GM11168 (cell line): ENCODE measurements at regions not wholly inside any gene's neighbourhood (a gene's known extent, or its start where the extent isn't known, plus 50 kb on each side); places are given as distances from the start of the nearest gene placed in this dataset.
"Not testable (repeated sequence)": the region's sequence is repeated elsewhere in the genome, so short reads cannot be mapped to it uniquely, and the experiment has no call there.

ENCODE experiments used
- in situ Hi-C: fragments of 300-500 bp; cut with MboI; formaldehyde crosslinking; loops from one replicate; pipeline ENCODE4 v1.12.0; 2022; ENCODE audit warnings: low sequenced_read_pairs; ENCODE audit not compliant: unreplicated experiment

- in situ Hi-C loops = no loop called here
These were observed 238.7 kb downstream of the ZPLD1 start for GRCh38 chr3:102673271-102674115.

- in situ Hi-C loops = no loop called here
These were observed 239.5 kb downstream of the ZPLD1 start for GRCh38 chr3:102674284-102674683.

GRCh38 chr3:102676424-102676823, 241.6 kb downstream of the ZPLD1 start:
- in situ Hi-C loops = no loop called here

DNA sequence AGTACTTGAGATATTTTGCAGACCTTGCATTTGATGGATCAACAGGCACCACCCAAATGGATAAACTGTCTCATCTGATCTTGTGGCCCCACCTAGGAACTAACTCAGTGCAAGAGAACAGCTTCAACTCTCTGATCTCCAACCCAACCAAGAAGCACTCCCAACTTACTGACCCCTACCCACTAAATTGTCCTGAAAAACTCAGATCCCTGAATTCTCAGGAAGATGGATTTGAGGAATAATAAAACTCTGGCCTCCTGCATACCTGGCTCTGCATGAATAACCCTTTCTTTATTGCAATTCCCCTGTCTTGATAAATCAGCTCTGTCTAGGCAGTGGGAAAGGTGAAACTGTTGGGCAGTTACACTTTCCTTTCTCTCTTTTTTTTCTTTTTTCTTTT, 247.9 kb downstream of the ZPLD1 start:
- in situ Hi-C loops = no loop called here

DNA sequence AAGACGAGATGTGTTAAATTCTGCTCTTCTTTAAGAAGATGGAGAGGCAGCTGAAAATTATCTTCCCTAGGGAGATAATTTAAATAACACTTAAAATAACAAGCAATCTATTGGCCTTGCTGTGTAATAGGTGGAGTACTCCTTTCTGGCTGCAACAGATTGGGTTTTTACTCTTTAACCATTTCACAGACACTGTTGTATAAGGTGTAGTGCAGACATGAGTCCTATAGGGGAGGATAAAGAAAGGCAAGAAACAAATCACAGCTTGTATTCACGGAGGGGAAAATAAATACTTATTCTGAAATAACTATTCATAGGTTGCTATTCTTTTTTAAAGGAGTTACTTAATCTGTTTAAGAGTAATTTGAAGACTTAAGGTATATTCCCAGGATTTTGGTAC, 252.0 kb downstream of the ZPLD1 start:
- in situ Hi-C loops = no loop called here

GRCh38 chr3:102687851-102688555, 253.2 kb downstream of the ZPLD1 start:
- in situ Hi-C loops = no loop called here

DNA sequence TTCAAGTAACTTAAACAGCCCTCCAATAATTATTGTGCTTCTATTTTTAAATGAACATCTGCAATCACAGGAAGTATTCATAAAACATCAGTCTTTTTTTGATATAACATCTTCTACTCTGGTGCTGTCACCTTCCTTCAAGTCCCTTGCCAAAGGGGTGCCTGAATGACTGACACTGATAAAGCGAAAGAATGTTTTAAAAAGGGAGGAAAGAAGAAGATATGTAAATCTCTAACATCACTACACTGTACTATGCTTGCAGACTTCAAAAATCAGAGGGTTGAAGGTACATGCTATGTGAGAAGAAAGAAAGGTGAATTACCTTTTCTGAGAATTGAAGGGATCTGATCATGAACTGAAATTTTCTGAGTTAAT, 253.7 kb downstream of the ZPLD1 start:
- in situ Hi-C loops = no loop called here

DNA sequence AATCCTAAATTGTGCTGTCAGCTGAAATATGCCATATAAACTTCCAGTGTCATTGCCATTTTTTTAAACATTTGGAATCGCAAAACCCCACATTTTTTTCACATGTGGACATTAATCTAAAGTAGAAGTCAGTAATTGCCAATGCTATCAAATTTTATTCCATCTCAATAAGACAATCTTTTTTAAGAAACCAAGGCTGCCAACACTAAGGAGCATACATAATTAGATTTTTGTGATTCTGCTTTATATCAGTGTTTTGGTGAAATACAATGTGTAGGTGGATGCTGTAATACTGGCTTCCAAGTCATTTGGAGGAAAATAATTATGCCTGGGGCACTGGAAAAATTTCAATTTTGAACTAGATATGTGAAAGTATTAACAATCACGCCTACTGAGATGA, 256.7 kb downstream of the ZPLD1 start:
- in situ Hi-C loops = no loop called here

GRCh38 chr3:102699104-102699818, 264.4 kb downstream of the ZPLD1 start:
- in situ Hi-C loops = no loop called here

DNA sequence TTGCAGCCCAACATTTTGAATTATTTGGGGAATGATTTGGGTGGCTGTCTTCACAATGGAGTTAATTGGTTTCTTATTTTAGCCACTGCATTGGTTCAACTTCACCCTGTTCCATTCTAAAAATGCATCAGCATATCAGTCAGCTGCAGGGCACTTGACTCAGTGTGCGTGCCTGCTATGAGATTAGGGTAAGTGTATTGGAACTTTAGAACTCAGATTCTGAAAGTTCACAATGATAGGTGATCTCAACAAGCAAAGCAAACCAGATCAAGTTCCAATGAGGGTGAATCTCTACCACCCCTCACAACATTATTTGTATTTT, 265.0 kb downstream of the ZPLD1 start:
- in situ Hi-C loops = no loop called here

DNA sequence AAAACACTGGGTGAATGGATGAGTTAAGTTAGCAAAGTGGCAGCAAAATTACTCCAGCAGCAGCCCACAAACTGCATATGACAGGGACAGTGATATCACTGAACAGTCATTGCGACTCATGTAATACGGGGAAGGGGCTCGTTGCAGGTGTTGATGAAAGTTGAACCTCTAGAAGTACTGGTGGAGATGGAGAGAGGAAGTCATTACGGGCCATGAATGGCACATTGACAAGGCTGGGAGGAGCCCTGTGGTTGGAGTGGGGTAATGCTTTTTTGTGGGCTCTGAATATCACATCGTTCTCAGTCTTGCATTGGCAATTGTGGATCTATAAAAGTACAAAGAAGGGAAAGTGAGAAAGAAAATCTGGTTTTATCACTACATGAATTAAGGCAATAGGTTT, 278.1 kb downstream of the ZPLD1 start:
- in situ Hi-C loops = no loop called here

- in situ Hi-C loops = no loop called here
These were observed 279.8 kb downstream of the ZPLD1 start for GRCh38 chr3:102714567-102714966.

- in situ Hi-C loops = no loop called here
These were observed 280.3 kb downstream of the ZPLD1 start for GRCh38 chr3:102715030-102715697.

GRCh38 chr3:102718651-102719050, 283.8 kb downstream of the ZPLD1 start:
- in situ Hi-C loops = no loop called here

DNA sequence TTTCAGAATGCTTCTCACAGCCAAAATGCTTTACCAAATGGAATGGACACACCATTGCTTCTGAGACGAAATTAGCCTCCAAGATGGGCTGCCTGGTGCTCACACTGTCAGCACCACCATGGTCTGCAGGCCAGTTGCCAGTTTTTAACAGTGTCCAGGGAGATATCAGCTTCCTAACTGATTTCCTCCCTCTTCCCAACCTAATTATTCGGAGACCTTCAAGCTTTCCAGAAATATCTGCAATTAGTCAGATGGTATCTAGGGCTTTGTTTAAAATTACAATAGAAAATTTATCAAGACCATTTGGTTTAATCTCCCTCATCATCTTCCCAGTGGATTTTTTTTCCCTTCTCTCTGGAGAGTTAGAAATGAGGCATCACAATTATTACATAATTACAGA, 287.5 kb downstream of the ZPLD1 start:
- in situ Hi-C loops = no loop called here

DNA sequence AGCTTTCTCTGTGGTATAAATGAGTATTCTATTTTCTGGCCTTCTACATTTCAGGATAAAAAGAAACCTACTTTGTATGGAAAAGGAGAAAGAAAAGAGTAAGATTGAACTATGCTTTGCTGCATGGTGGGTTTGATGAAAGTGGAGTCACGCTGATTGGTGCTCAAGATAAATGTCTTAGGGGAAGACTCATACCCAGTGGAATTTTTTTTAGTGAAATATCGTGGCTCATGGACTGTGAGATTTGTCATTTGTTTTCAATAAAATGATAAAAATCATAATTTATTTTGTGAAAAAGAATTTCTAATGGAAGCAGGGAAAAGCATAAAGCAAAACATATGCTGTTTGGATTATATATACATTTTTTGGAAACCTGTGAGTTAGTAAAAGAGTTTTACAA, 292.5 kb downstream of the ZPLD1 start:
- in situ Hi-C loops = no loop called here

GRCh38 chr3:102732581-102732980, 297.8 kb downstream of the ZPLD1 start:
- in situ Hi-C loops = not testable (repeated sequence)

DNA sequence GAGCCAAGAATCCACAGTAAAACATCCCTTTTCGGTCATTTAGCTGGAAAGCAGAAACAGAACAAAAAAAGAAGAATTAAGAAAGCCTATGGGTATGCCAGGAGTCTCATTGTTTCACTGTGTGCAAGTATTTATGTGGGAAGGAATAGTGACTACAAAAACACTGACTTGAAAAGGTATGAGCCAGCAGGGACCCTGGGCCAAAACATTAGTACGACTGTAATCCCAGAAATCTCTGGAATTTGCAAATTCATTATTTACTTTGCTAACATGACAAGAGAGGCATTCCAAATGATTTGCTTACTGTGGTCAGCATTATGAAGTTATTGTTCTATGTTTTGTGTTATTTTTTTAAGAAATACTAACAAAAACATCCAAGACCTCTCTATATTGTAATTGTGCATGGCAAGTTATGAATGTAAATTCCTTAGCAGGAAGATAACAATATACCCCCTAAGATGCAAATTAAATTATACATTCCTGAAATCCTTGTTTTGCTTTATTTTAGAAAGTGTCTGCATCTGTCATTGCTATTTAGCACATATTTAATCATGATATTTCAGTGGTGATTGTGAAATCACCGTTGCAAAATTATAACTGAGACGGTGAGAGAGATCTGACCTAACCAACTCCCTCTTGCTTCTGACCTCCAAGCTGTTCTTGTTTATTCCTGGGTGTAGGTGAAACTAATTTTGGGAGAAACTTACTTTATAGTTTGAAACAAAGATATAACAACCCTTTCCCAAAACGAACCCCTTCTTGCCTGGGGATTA, 299.2 kb downstream of the ZPLD1 start:
- in situ Hi-C loops = no loop called here

GRCh38 chr3:102735311-102735710, 300.5 kb downstream of the ZPLD1 start:
- in situ Hi-C loops = no loop called here
